CD4-positive, CD25-positive, alpha-beta regulatory T cell (primary cell): ENCODE measurements at regions not wholly inside any gene's neighbourhood (a gene's known extent, or its start where the extent isn't known, plus 50 kb on each side); places are given as distances from the start of the nearest gene placed in this dataset.

ENCODE experiments used
- ATAC-seq, 2 donors: fragments of 150-1000 bp; cut with Tn5 transposase; one replicate each; pipeline ENCODE4 v1.10.0; 2021; ENCODE audit warnings: low read depth in 2 of 2, moderate number of reproducible peaks in 2 of 2, moderate library complexity in 1 of 2
- DNase-seq, 3 donors: peaks; one replicate each; pipeline versions ENCODE4 v3.0.0 to v3.0.0-alpha.2; 2012 to 2022; ENCODE audit warnings: mixed read lengths in 1 of 3
- H3K27ac ChIP-seq: one replicate; pipeline ENCODE4 v1.7.0; 2013; ENCODE audit warnings: mild to moderate bottlenecking, low read length; ENCODE audit not compliant: insufficient read depth, poor library complexity, severe bottlenecking
- H3K27me3 ChIP-seq: one replicate; pipeline ENCODE4 v1.7.0; 2013; ENCODE audit warnings: low read length; ENCODE audit not compliant: control insufficient read depth, insufficient read depth
- H3K36me3 ChIP-seq: one replicate; pipeline ENCODE4 v1.7.0; 2013; ENCODE audit warnings: mild to moderate bottlenecking, low read length, moderate library complexity; ENCODE audit not compliant: control insufficient read depth, insufficient read depth
- H3K4me1 ChIP-seq: 2 replicates; pipeline ENCODE4 v1.7.0; 2013; ENCODE audit warnings: mild to moderate bottlenecking, low read length; ENCODE audit not compliant: insufficient read depth, control insufficient read depth, poor library complexity, severe bottlenecking
- H3K4me3 ChIP-seq: one replicate; pipeline ENCODE4 v1.7.0; 2013; ENCODE audit warnings: low read depth, mild to moderate bottlenecking, low read length, moderate library complexity
- H3K9me3 ChIP-seq, 2 experiments: 1 replicate in 1 of 2; 2 replicates in 1 of 2; pipeline ENCODE4 v1.7.0; 2013; ENCODE audit warnings: low read length in 2 of 2, mild to moderate bottlenecking in 1 of 2, moderate library complexity in 1 of 2; ENCODE audit not compliant: control insufficient read depth in 2 of 2
- H3K27ac Mint-ChIP-seq, 3 donors: one replicate each; pipeline ENCODE4 v1.8.0; 2020 to 2022; ENCODE audit warnings: mild to moderate bottlenecking in 3 of 3, mixed read lengths in 3 of 3, moderate library complexity in 2 of 3
- H3K27me3 Mint-ChIP-seq: one replicate; pipeline ENCODE4 v1.8.0; 2022; ENCODE audit warnings: mild to moderate bottlenecking, mixed read lengths
- H3K36me3 Mint-ChIP-seq: one replicate; pipeline ENCODE4 v1.8.0; 2020; ENCODE audit warnings: mixed read lengths
- H3K4me1 Mint-ChIP-seq, 4 donors: one replicate each; pipeline ENCODE4 v1.8.0; 2020 to 2022; ENCODE audit warnings: mixed read lengths in 4 of 4, mild to moderate bottlenecking in 1 of 4
- H3K4me3 Mint-ChIP-seq, 4 donors: one replicate each; pipeline ENCODE4 v1.8.0; 2020 to 2022; ENCODE audit warnings: mild to moderate bottlenecking in 4 of 4, mixed read lengths in 4 of 4, moderate library complexity in 3 of 4
- H3K9me3 Mint-ChIP-seq, 7 donors: one replicate each; pipeline ENCODE4 v1.8.0; 2020 to 2022; ENCODE audit warnings: mixed read lengths in 7 of 7, mild to moderate bottlenecking in 3 of 7, moderate library complexity in 2 of 7

DNA sequence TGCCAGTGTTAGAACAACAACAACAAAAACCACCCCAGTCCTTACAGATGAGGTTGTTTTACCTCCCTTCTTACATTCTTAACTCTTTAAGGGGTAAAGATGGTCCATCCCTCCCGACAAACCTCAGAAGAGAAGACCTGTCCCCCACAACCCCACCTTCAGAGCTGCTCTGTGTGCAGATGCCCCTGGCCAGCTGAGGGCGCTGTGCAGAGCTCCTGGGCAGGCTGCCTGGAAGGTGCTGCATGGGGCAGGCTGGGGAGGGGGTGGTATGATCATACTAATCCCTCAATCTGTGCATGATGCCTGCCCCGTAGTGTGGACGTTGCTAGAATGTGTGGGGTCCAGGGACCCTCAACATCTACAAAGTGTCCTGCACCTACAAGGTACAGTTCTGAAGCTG is 387.1 kb downstream of the INHBA start:
- Histone ChIP-seq H3K4me3 (no peak overlapping the region), H3K27ac (no peak overlapping the region), H3K4me1 (no peaks in the 10 kb centered on the region), H3K9me3 (no peaks in the 10 kb centered on the region), H3K27me3 (no peaks in the 10 kb centered on the region), H3K36me3 (no peaks in the 10 kb centered on the region)
- H3K27ac Mint-ChIP-seq, result no peak overlapping the region
- H3K27me3 Mint-ChIP-seq, result no peaks in the 10 kb centered on the region
- peaks cover 0 to 12% (median 9%) of the 10 kb centered on the region in 7 donors for H3K9me3 Mint-ChIP-seq
- DNase-seq (no peak), ATAC-seq (no peak)
- H3K36me3 Mint-ChIP-seq, result no peaks in the 10 kb centered on the region
- no peak overlapping the region for H3K4me3 Mint-ChIP-seq
- no peaks in the 10 kb centered on the region for H3K4me1 Mint-ChIP-seq

DNA sequence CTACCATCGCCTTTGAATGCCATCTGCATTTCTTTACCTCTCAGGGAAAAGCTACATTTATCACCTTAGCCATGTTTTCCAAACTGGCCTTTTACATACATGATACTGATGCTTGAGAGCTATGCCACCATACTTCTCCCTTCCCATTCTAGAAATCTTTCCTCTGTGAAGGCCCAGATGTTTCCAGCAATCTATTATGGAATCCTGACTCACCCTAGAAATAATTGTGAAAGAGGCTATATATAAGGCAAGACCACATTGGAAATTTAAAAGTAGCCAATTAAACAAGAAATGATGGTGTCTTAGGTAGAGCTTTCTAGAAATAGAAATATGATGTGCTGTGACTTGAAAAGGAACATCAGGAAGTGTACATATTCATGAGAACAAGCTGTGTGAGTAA is 389.7 kb downstream of the INHBA start:
- no peaks in the 10 kb centered on the region for H3K4me1 Mint-ChIP-seq
- DNase-seq, result no peak
- no peaks in the 10 kb centered on the region for H3K4me1 ChIP-seq
- no peaks in the 10 kb centered on the region for H3K36me3 Mint-ChIP-seq
- no peaks in the 10 kb centered on the region for H3K9me3 ChIP-seq
- no peak overlapping the region for H3K4me3 Mint-ChIP-seq
- H3K27me3 ChIP-seq, result no peaks in the 10 kb centered on the region
- H3K36me3 ChIP-seq, result no peaks in the 10 kb centered on the region
- no peak overlapping the region for H3K27ac Mint-ChIP-seq
- no peak for ATAC-seq
- H3K27me3 Mint-ChIP-seq, result no peaks in the 10 kb centered on the region
- H3K4me3 ChIP-seq, result no peak overlapping the region
- H3K9me3 Mint-ChIP-seq, result peaks cover 0 to 6% (median 5%) of the 10 kb centered on the region in 7 donors
- no peak overlapping the region for H3K27ac ChIP-seq

DNA sequence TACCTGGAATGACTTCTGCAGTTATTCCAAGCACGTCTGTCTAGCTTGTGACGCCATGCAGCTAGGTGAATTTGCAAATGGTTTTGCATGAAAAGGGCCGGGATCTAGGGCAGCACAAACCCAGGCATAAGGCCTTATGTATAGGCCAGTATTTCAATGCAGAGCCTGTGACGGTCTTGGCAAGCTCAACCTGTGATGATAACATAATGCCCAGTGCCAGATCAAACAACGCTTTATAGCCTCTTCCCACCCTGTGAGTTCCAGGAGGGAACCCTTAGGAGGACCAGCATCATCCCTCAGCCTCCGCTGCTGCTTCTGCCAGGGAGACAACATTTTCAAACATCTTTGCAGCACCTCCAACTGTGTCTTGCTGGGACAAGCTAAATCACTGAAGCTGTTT is 390.7 kb downstream of the INHBA start:
- no peaks in the 10 kb centered on the region for H3K36me3 Mint-ChIP-seq
- Histone ChIP-seq H3K4me3 (no peak overlapping the region), H3K4me1 (no peaks in the 10 kb centered on the region), H3K27me3 (no peaks in the 10 kb centered on the region), H3K36me3 (no peaks in the 10 kb centered on the region), H3K27ac (no peak overlapping the region), H3K9me3 (no peaks in the 10 kb centered on the region)
- ATAC-seq, result no peak
- peaks cover 0 to 8% (median 3%) of the 10 kb centered on the region in 7 donors for H3K9me3 Mint-ChIP-seq
- no peak overlapping the region for H3K27ac Mint-ChIP-seq
- H3K4me1 Mint-ChIP-seq, result no peaks in the 10 kb centered on the region
- H3K27me3 Mint-ChIP-seq, result no peaks in the 10 kb centered on the region
- DNase-seq, result no peak
- no peak overlapping the region for H3K4me3 Mint-ChIP-seq

DNA sequence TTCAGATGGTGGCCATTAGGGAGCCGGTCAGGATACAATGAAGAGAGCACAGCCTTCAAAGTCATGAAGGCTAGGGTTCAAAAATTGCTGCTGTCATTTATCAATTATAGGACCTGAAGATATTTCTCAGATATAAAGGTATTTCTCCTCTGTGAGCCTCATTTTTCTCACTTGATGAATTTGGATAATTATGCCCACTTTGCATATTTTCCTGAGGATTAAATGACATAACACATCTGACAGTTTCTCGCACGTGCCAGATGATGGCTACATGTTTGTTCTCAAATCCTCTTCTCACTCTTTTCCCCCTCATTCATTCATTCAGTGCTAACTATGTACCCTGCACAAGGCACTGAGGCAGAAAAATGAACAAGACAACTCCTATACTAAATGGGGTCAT is 391.6 kb downstream of the INHBA start:
- Mint-ChIP-seq H3K36me3 (no peaks in the 10 kb centered on the region), H3K27me3 (no peaks in the 10 kb centered on the region), H3K4me1 (no peaks in the 10 kb centered on the region), H3K4me3 (no peak overlapping the region), H3K27ac (no peak overlapping the region), H3K9me3 (peaks cover 0 to 8% (median 3%) of the 10 kb centered on the region in 7 donors)
- no peak overlapping the region for H3K4me3 ChIP-seq
- no peaks in the 10 kb centered on the region for H3K9me3 ChIP-seq
- no peak overlapping the region for H3K27ac ChIP-seq
- no peak for DNase-seq
- no peak for ATAC-seq
- H3K27me3 ChIP-seq, result no peaks in the 10 kb centered on the region
- H3K4me1 ChIP-seq, result no peaks in the 10 kb centered on the region
- no peaks in the 10 kb centered on the region for H3K36me3 ChIP-seq

DNA sequence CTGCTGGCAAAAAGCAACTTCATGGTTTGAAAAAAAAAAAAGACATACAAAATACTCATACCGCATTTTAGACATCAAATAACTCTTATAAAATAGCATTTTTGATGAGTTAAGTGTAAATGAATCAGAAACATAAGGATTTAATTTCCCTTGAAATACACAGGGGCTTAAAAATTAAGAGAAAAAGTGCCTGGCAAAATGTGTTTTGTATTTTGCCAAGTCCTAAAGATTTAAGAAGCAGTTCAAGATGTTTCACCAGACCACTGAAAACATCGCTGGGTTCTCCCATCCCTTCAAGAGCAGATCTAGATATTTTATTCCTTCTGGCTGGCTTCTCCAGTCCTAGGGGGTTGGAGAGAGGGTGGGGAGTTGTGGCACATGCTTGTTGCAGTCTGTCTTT is 396.4 kb downstream of the INHBA start:
- ATAC-seq, result no peak
- Histone ChIP-seq H3K9me3 (no peaks in the 10 kb centered on the region), H3K27me3 (no peaks in the 10 kb centered on the region), H3K4me3 (no peak overlapping the region), H3K27ac (no peak overlapping the region), H3K36me3 (no peaks in the 10 kb centered on the region), H3K4me1 (no peaks in the 10 kb centered on the region)
- Mint-ChIP-seq H3K36me3 (no peaks in the 10 kb centered on the region), H3K27me3 (no peaks in the 10 kb centered on the region), H3K4me1 (no peaks in the 10 kb centered on the region), H3K4me3 (no peak overlapping the region), H3K27ac (no peak overlapping the region), H3K9me3 (peaks cover 0 to 8% (median 4%) of the 10 kb centered on the region in 7 donors)
- no peak for DNase-seq

DNA sequence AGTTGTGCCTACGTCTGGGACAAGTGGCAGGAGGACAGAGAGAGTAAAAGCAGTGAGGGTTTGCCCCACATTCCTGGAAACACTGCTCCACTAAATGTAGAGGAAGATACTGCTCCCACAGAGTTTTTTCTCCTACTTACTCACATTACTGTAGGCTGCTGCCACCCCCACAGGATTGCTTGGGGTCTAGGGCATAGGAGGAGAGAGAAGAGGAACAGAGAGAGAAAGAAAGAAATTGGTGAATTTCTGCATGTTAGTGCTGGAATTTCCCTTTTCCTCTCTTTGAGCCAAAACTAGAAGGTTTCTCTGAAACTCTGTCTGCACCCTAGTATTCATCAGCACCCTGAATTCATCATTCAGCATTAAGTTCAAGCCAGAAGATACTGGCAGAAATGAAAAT is 397.9 kb downstream of the INHBA start:
- Mint-ChIP-seq H3K4me1 (no peaks in the 10 kb centered on the region), H3K27ac (no peak overlapping the region), H3K9me3 (peaks cover 0 to 11% (median 3%) of the 10 kb centered on the region in 7 donors), H3K4me3 (no peak overlapping the region), H3K27me3 (no peaks in the 10 kb centered on the region), H3K36me3 (no peaks in the 10 kb centered on the region)
- ATAC-seq (no peak), DNase-seq (no peak)
- H3K4me3 ChIP-seq, result no peak overlapping the region
- H3K36me3 ChIP-seq, result no peaks in the 10 kb centered on the region
- no peaks in the 10 kb centered on the region for H3K9me3 ChIP-seq
- H3K4me1 ChIP-seq, result no peaks in the 10 kb centered on the region
- no peaks in the 10 kb centered on the region for H3K27me3 ChIP-seq
- H3K27ac ChIP-seq, result no peak overlapping the region

DNA sequence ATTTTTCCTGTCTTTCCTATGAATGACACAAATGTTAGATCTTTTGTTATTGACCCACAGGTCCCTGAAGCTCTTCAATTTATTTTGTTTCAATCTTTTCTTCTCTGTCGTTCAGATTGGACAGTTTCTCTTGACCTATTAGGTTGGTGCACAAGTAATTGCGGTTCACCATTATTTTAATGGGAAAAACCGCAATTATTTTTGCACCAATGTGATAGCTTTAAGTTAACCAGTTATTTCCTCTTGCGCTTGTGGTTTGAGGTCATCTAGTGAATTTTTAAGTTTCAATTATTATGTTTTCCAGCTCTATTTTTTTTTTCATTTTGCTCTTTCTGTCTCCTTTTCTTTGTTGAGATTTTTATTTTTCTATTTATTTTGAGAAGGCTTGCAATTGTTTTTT is 399.2 kb downstream of the INHBA start:
- no peak overlapping the region for H3K4me3 Mint-ChIP-seq
- no peak for ATAC-seq
- no peaks in the 10 kb centered on the region for H3K9me3 ChIP-seq
- no peaks in the 10 kb centered on the region for H3K27me3 Mint-ChIP-seq
- H3K27ac ChIP-seq, result no peak overlapping the region
- H3K9me3 Mint-ChIP-seq, result peaks cover 0 to 11% (median 3%) of the 10 kb centered on the region in 7 donors
- H3K36me3 Mint-ChIP-seq, result no peaks in the 10 kb centered on the region
- no peaks in the 10 kb centered on the region for H3K4me1 Mint-ChIP-seq
- H3K27me3 ChIP-seq, result no peaks in the 10 kb centered on the region
- no peak overlapping the region for H3K27ac Mint-ChIP-seq
- H3K4me1 ChIP-seq, result no peaks in the 10 kb centered on the region
- no peak for DNase-seq
- H3K4me3 ChIP-seq, result no peak overlapping the region
- H3K36me3 ChIP-seq, result no peaks in the 10 kb centered on the region

DNA sequence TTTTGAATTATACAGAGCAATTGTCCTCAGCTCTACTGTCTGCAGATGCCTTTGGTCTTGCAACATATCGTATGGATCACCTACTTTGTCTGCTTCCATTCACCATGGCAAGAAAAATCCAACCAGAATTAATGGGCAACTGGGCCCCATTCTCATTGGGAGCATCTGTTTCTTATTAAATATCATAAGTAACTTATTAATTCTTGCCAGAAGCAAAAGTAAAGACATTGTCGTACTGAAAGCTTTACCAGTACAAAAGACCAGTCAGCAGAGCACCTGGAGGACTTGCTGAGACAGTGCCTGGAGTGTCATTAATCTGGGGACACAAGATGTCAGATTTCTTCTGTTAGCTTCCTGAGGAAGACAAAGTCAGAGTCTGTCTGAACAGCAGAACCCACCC is 404.5 kb downstream of the INHBA start:
- no peaks in the 10 kb centered on the region for H3K27me3 ChIP-seq
- ATAC-seq (no peak), DNase-seq (no peak)
- no peaks in the 10 kb centered on the region for H3K4me1 ChIP-seq
- H3K36me3 Mint-ChIP-seq, result no peaks in the 10 kb centered on the region
- H3K9me3 Mint-ChIP-seq, result peaks cover 0 to 18% (median 3%) of the 10 kb centered on the region in 7 donors
- no peak overlapping the region for H3K4me3 Mint-ChIP-seq
- no peak overlapping the region for H3K27ac ChIP-seq
- H3K27ac Mint-ChIP-seq, result no peak overlapping the region
- H3K9me3 ChIP-seq, result peaks cover 0 to 3% of the 10 kb centered on the region in 2 experiments
- H3K4me1 Mint-ChIP-seq, result no peaks in the 10 kb centered on the region
- no peaks in the 10 kb centered on the region for H3K36me3 ChIP-seq
- H3K27me3 Mint-ChIP-seq, result no peaks in the 10 kb centered on the region
- no peak overlapping the region for H3K4me3 ChIP-seq
